ENCODE measurements at regions not wholly inside any gene's neighbourhood (a gene's known extent, or its start where the extent isn't known, plus 50 kb on each side); places are given as distances from the start of the nearest gene placed in this dataset.

GRCh38 chr10:4658777-4659176 is 167.2 kb upstream of the AKR1E2 start:
- no peak for DNase-seq

GRCh38 chr10:4656576-4657194 is 169.3 kb upstream of the AKR1E2 start:
- DNase-seq, result no peak

GRCh38 chr10:4655879-4656278 is 170.1 kb upstream of the AKR1E2 start:
- no peak for DNase-seq

GRCh38 chr10:4655406-4655805 is 170.6 kb upstream of the AKR1E2 start:
- DNase-seq, result no peak

GRCh38 chr10:4654496-4654895 is 171.5 kb upstream of the AKR1E2 start:
- no peak for DNase-seq

GRCh38 chr10:4653160-4653559 is 172.8 kb upstream of the AKR1E2 start:
- DNase-seq, result no peak

- DNase-seq, result no peak
Measured at GRCh38 chr10:4652111-4653010, 173.6 kb upstream of the AKR1E2 start.

- no peak for DNase-seq
Measured at GRCh38 chr10:4651404-4652037, 174.5 kb upstream of the AKR1E2 start.

- DNase-seq, result no peak
Measured at GRCh38 chr10:4650582-4650981, 175.4 kb upstream of the AKR1E2 start.

GRCh38 chr10:4649886-4650508 is 176.0 kb upstream of the AKR1E2 start:
- no peak for DNase-seq

- DNase-seq, result no peak
Measured at GRCh38 chr10:4649471-4649870, 176.5 kb upstream of the AKR1E2 start.

- DNase-seq, result no peak
Measured at GRCh38 chr10:4648999-4649398, 177.0 kb upstream of the AKR1E2 start.

GRCh38 chr10:4647109-4647785 is 178.8 kb upstream of the AKR1E2 start:
- DNase-seq, result no peak

- DNase-seq, result no peak
Measured at GRCh38 chr10:4646547-4646946, 179.5 kb upstream of the AKR1E2 start.

GRCh38 chr10:4645836-4646235 is 180.2 kb upstream of the AKR1E2 start:
- no peak for DNase-seq

GRCh38 chr10:4643471-4643870 is 182.5 kb upstream of the AKR1E2 start:
- DNase-seq, result no peak

GRCh38 chr10:4639960-4640359 is 186.0 kb upstream of the AKR1E2 start:
- DNase-seq, result no peak

- DNase-seq, result no peak
Measured at GRCh38 chr10:4638099-4638498, 187.9 kb upstream of the AKR1E2 start.

- DNase-seq, result no peak
Measured at GRCh38 chr10:4637657-4638056, 188.3 kb upstream of the AKR1E2 start.

- no peak for DNase-seq
Measured at GRCh38 chr10:4635883-4636282, 190.1 kb upstream of the AKR1E2 start.

GRCh38 chr10:4635388-4635787 is 190.6 kb upstream of the AKR1E2 start:
- no peak for DNase-seq

- DNase-seq, result no peak
Measured at GRCh38 chr10:4633776-4634175, 192.2 kb upstream of the AKR1E2 start.

GRCh38 chr10:4633186-4633585 is 192.8 kb upstream of the AKR1E2 start:
- no peak for DNase-seq

Data from DMS79 treated with DMSO at 0.1 percent for 48 hours (cell line).